ENCODE measurements at regions not wholly inside any gene's neighbourhood (a gene's known extent, or its start where the extent isn't known, plus 50 kb on each side); places are given as distances from the start of the nearest gene placed in this dataset.

GRCh38 chr10:20993389-20993788 lies 96.3 kb upstream of the NEBL start:
- Histone ChIP-seq H3K36me3 (ENCODE audit: insufficient read depth, low read length) (no peaks in the 10 kb centered on the region), H3K79me2 (replicated peaks; ENCODE audit: insufficient read depth, low read length) (no peaks in the 10 kb centered on the region), H3K27ac (ENCODE audit: low read length) (no peak overlapping the region), H3K9ac (ENCODE audit: low read length) (no peak overlapping the region), H2AFZ (ENCODE audit: low read depth, low read length) (no peak overlapping the region), H3K4me2 (ENCODE audit: low read length) (no peak overlapping the region), H3K9me2 (ENCODE audit: insufficient read depth, low read length) (no peaks in the 10 kb centered on the region), H3F3A (ENCODE audit: insufficient read depth, low read length, poor library complexity, severe bottlenecking) (peaks cover 6% of the 10 kb centered on the region), H4K20me1 (ENCODE audit: insufficient read depth) (no peaks in the 10 kb centered on the region), H3K27me3 (ENCODE audit: insufficient read depth, low read depth, low read length) (no peaks in the 10 kb centered on the region), H3K4me3 (ENCODE audit: low read length) (no peak overlapping the region), H3K9me3 (ENCODE audit: low read length) (no peaks in the 10 kb centered on the region)
- TF ChIP-seq CTCF (IDR thresholded peaks at IDR 0.05; ENCODE audit: poor library complexity, severe bottlenecking) (no peak), REST (IDR thresholded peaks at IDR 0.05; ENCODE audit: borderline replicate concordance) (no peak), RAD21 (conservative IDR thresholded peaks at IDR 0.05) (no peak), SMC3 (conservative IDR thresholded peaks at IDR 0.05; ENCODE audit: poor library complexity) (no peak), EP300 (conservative IDR thresholded peaks at IDR 0.05; ENCODE audit: poor library complexity, severe bottlenecking) (no peak), TAF1 (IDR thresholded peaks at IDR 0.05; ENCODE audit: low read depth) (no peak), EZH2 (IDR thresholded peaks at IDR 0.05; ENCODE audit: borderline replicate concordance, insufficient read depth, low read length, poor library complexity, severe bottlenecking) (no peak), MXI1 (conservative IDR thresholded peaks at IDR 0.05; ENCODE audit: poor library complexity, severe bottlenecking) (no peak), POLR2AphosphoS5 (IDR thresholded peaks at IDR 0.05) (no peak)

- TF ChIP-seq CTCF (IDR thresholded peaks at IDR 0.05; ENCODE audit: poor library complexity, severe bottlenecking), result no peak
- no peak for TF ChIP-seq RAD21 (conservative IDR thresholded peaks at IDR 0.05)
- TF ChIP-seq TAF1 (IDR thresholded peaks at IDR 0.05; ENCODE audit: low read depth), result no peak
- TF ChIP-seq POLR2AphosphoS5 (IDR thresholded peaks at IDR 0.05), result no peak
- TF ChIP-seq MXI1 (conservative IDR thresholded peaks at IDR 0.05; ENCODE audit: poor library complexity, severe bottlenecking), result no peak
- TF ChIP-seq SMC3 (conservative IDR thresholded peaks at IDR 0.05; ENCODE audit: poor library complexity), result no peak
- TF ChIP-seq EP300 (conservative IDR thresholded peaks at IDR 0.05; ENCODE audit: poor library complexity, severe bottlenecking), result no peak
- TF ChIP-seq REST (IDR thresholded peaks at IDR 0.05; ENCODE audit: borderline replicate concordance), result no peak
- TF ChIP-seq EZH2 (IDR thresholded peaks at IDR 0.05; ENCODE audit: borderline replicate concordance, insufficient read depth, low read length, poor library complexity, severe bottlenecking), result no peak
- Histone ChIP-seq H3K4me3 (ENCODE audit: low read length) (no peak overlapping the region), H3K36me3 (ENCODE audit: insufficient read depth, low read length) (no peaks in the 10 kb centered on the region), H4K20me1 (ENCODE audit: insufficient read depth) (no peaks in the 10 kb centered on the region), H2AFZ (ENCODE audit: low read depth, low read length) (no peak overlapping the region), H3K9ac (ENCODE audit: low read length) (no peak overlapping the region), H3F3A (ENCODE audit: insufficient read depth, low read length, poor library complexity, severe bottlenecking) (peaks cover 6% of the 10 kb centered on the region), H3K9me3 (ENCODE audit: low read length) (no peaks in the 10 kb centered on the region), H3K27ac (ENCODE audit: low read length) (no peak overlapping the region), H3K79me2 (replicated peaks; ENCODE audit: insufficient read depth, low read length) (no peaks in the 10 kb centered on the region), H3K9me2 (ENCODE audit: insufficient read depth, low read length) (no peaks in the 10 kb centered on the region), H3K27me3 (ENCODE audit: insufficient read depth, low read depth, low read length) (no peaks in the 10 kb centered on the region), H3K4me2 (ENCODE audit: low read length) (no peak overlapping the region)
Observed at GRCh38 chr10:20991526-20991925, 94.4 kb upstream of the NEBL start.
